ENCODE measurements at regions not wholly inside any gene's neighbourhood (a gene's known extent, or its start where the extent isn't known, plus 50 kb on each side); places are given as distances from the start of the nearest gene placed in this dataset.

DNA sequence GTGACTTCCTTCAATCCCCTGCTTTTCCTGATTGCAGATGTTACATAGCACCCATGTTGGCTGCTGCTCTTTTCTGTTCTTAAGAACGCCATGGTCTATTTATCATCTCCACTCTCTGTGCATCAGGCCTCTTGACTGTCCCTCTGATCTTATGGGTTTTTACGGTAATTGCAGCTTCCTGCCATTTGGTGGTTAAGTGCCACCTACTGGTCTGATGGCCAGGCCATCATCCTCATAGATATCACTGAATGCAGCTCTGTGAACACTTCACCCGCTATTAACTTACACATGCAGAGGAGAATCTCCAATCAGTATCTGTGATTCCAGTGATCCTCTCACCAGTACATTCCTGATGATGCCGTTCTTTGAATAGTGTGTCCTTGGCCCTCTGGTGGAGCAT, 382.4 kb downstream of the TRAM1L1 start:
- intact Hi-C loops (cut with micrococcal nuclease; ENCODE audit: unreplicated experiment), result loop anchor here (1.0 kb wide), 2 partner anchors 345 to 523 kb away; no protein-coding TSS in a partner anchor
- Histone ChIP-seq H3K4me3 (ENCODE audit: low read depth, low read length) (no peak overlapping the region), H3K36me3 (ENCODE audit: control insufficient read depth, insufficient read depth, low read length) (no peaks in the 10 kb centered on the region), H3K27me3 (replicated peaks; ENCODE audit: control insufficient read depth, insufficient read depth, low read length) (no peaks in the 10 kb centered on the region), H3K4me1 (no peaks in the 10 kb centered on the region), H3K9me3 (no peaks in the 10 kb centered on the region)
- Mint-ChIP-seq H3K27ac (ENCODE audit: unreplicated experiment) (no peak overlapping the region), H3K4me1 (ENCODE audit: low read depth, unreplicated experiment) (no peaks in the 10 kb centered on the region), H3K27me3 (ENCODE audit: insufficient read depth, unreplicated experiment) (no peaks in the 10 kb centered on the region), H3K4me3 (ENCODE audit: unreplicated experiment) (no peak overlapping the region), H3K9me3 (ENCODE audit: unreplicated experiment) (no peaks in the 10 kb centered on the region), H3K36me3 (ENCODE audit: insufficient read depth, unreplicated experiment) (no peaks in the 10 kb centered on the region)
- CTCF ChIA-PET, result no interaction called here
- POLR2A ChIA-PET, result no interaction called here
- DNase-seq, result peak in 1 of 2 experiments; percentile 34
- TF ChIP-seq, protein P1, sequence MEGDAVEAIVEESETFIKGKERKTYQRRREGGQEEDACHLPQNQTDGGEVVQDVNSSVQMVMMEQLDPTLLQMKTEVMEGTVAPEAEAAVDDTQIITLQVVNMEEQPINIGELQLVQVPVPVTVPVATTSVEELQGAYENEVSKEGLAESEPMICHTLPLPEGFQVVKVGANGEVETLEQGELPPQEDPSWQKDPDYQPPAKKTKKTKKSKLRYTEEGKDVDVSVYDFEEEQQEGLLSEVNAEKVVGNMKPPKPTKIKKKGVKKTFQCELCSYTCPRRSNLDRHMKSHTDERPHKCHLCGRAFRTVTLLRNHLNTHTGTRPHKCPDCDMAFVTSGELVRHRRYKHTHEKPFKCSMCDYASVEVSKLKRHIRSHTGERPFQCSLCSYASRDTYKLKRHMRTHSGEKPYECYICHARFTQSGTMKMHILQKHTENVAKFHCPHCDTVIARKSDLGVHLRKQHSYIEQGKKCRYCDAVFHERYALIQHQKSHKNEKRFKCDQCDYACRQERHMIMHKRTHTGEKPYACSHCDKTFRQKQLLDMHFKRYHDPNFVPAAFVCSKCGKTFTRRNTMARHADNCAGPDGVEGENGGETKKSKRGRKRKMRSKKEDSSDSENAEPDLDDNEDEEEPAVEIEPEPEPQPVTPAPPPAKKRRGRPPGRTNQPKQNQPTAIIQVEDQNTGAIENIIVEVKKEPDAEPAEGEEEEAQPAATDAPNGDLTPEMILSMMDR (IDR thresholded peaks at IDR 0.05; ENCODE audit: insufficient read depth in 1 of 2, low read depth in 1 of 2, low read length in 1 of 2, severe bottlenecking in 1 of 2, unreplicated experiment in 1 of 2), result peak; percentile 42 to 54
- BruUV-seq (replicated peaks), result no TSS peak

DNA sequence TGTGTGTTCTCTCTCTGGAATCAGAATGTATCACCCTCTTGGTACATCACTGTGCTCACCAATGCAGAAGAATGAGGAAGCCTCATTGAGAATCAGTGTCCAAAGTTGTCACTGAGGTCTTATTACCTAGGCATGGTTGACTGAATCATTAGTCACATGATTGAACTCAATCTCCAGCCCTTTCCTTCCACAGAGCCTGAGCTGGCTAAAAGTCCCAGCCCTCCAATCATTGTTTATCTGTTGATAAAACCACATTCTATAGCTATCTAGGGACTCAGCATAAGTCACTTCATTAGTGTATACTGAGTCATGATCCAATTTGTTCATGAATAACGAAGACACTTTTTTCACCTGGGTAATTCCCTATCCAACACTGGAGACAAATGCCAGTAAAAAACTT, 396.8 kb downstream of the TRAM1L1 start:
- H3K36me3 Mint-ChIP-seq (ENCODE audit: insufficient read depth, unreplicated experiment), result no peaks in the 10 kb centered on the region
- H3K27me3 ChIP-seq (replicated peaks; ENCODE audit: control insufficient read depth, insufficient read depth, low read length), result no peaks in the 10 kb centered on the region
- H3K27me3 Mint-ChIP-seq (ENCODE audit: insufficient read depth, unreplicated experiment), result no peaks in the 10 kb centered on the region
- no peaks in the 10 kb centered on the region for H3K4me1 ChIP-seq
- TF ChIP-seq, protein P1 (IDR thresholded peaks at IDR 0.05; ENCODE audit: insufficient read depth in 1 of 2, low read depth in 1 of 2, low read length in 1 of 2, severe bottlenecking in 1 of 2, unreplicated experiment in 1 of 2), result no peak
- H3K36me3 ChIP-seq (ENCODE audit: control insufficient read depth, insufficient read depth, low read length), result no peaks in the 10 kb centered on the region
- no peaks in the 10 kb centered on the region for H3K9me3 ChIP-seq
- no TSS peak for BruUV-seq (replicated peaks)
- intact Hi-C loops (cut with micrococcal nuclease; ENCODE audit: unreplicated experiment), result no loop called here
- H3K9me3 Mint-ChIP-seq (ENCODE audit: unreplicated experiment), result no peaks in the 10 kb centered on the region
- no peaks in the 10 kb centered on the region for H3K4me1 Mint-ChIP-seq (ENCODE audit: low read depth, unreplicated experiment)
- DNase-seq, result no peak
- ChIA-PET CTCF (no interaction called here), POLR2A (no interaction called here)
- no peak overlapping the region for H3K4me3 ChIP-seq (ENCODE audit: low read depth, low read length)
- no peak overlapping the region for H3K4me3 Mint-ChIP-seq (ENCODE audit: unreplicated experiment)
- H3K27ac Mint-ChIP-seq (ENCODE audit: unreplicated experiment), result no peak overlapping the region

DNA sequence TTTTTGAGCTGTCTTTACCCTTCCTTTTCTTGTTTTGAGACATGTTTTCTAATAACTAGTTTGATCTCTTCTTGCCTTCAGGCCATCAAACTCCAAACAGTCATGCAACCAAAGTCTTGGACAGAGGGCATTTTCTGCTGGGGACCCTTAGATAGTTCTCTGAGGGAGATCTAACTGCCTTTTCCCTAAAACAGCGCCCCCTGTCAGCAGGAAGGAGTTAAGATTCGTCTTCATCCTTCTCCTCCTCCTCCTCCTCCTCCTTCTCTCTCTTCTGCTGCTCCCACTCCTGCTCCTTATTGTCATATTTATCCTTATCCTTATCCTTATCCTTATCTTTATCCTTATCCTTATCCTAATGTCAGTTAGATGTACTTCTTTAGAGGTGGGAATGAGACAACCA, 417.2 kb downstream of the TRAM1L1 start:
- BruUV-seq (replicated peaks), result no TSS peak
- Mint-ChIP-seq H3K4me1 (ENCODE audit: low read depth, unreplicated experiment) (no peaks in the 10 kb centered on the region), H3K9me3 (ENCODE audit: unreplicated experiment) (no peaks in the 10 kb centered on the region), H3K27ac (ENCODE audit: unreplicated experiment) (no peak overlapping the region), H3K36me3 (ENCODE audit: insufficient read depth, unreplicated experiment) (no peaks in the 10 kb centered on the region), H3K27me3 (ENCODE audit: insufficient read depth, unreplicated experiment) (no peaks in the 10 kb centered on the region), H3K4me3 (ENCODE audit: unreplicated experiment) (no peak overlapping the region)
- TF ChIP-seq, protein P1 (IDR thresholded peaks at IDR 0.05; ENCODE audit: insufficient read depth in 1 of 2, low read depth in 1 of 2, low read length in 1 of 2, severe bottlenecking in 1 of 2, unreplicated experiment in 1 of 2), result peak in 1 of 2 experiments; percentile 22
- H3K4me3 ChIP-seq (ENCODE audit: low read depth, low read length), result no peak overlapping the region
- intact Hi-C loops (cut with micrococcal nuclease; ENCODE audit: unreplicated experiment), result no loop called here
- H3K27me3 ChIP-seq (replicated peaks; ENCODE audit: control insufficient read depth, insufficient read depth, low read length), result no peaks in the 10 kb centered on the region; the same call in 1 of the 2 replicates
- H3K9me3 ChIP-seq, result no peaks in the 10 kb centered on the region
- ChIA-PET POLR2A (no interaction called here), CTCF (no interaction called here)
- no peak for DNase-seq
- H3K4me1 ChIP-seq, result no peaks in the 10 kb centered on the region
- H3K36me3 ChIP-seq (ENCODE audit: control insufficient read depth, insufficient read depth, low read length), result no peaks in the 10 kb centered on the region
